NCI-H1436 (cell line): ENCODE measurements at regions not wholly inside any gene's neighbourhood (a gene's known extent, or its start where the extent isn't known, plus 50 kb on each side); places are given as distances from the start of the nearest gene placed in this dataset.

Experiments used
- DNase-seq: peaks from one replicate; lab custom pipeline; 2025; lab: John Stamatoyannopoulos, UW

DNA sequence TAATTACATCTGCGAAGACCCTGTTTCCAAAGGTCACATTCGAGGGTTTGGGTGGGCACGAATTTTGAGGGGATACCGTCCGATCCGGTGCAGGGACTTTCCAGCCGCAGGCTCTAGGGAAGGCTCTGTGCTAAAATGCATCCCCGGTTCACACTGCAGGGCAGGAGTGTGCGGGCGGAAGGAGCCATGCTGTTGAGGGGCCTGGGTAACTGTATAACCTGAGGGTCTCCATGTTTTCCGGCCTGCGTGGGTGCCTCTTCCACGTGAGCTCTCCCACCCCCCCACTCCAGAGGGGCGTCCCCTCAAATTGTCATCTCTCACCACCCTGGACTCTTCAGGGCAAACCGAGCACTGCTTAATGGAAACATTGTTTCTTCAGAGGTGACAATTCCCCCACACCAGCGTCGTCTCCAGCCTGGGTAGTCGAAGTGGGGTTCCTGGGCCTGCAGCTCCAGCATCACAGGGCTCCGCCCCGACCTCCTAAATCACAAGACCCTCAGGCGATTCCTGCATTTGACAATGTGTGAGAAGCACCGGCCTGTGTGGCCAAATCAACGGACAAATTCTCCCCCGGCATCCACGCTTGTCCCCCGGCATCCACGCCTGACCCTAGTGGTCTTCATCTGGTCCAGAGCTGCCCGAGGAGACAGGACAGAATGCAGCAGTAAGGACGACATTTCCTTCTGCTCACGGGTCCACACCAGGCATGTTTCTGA lies 51.2 kb downstream of the FOXL3 start:
- DNase-seq: no peak

DNA sequence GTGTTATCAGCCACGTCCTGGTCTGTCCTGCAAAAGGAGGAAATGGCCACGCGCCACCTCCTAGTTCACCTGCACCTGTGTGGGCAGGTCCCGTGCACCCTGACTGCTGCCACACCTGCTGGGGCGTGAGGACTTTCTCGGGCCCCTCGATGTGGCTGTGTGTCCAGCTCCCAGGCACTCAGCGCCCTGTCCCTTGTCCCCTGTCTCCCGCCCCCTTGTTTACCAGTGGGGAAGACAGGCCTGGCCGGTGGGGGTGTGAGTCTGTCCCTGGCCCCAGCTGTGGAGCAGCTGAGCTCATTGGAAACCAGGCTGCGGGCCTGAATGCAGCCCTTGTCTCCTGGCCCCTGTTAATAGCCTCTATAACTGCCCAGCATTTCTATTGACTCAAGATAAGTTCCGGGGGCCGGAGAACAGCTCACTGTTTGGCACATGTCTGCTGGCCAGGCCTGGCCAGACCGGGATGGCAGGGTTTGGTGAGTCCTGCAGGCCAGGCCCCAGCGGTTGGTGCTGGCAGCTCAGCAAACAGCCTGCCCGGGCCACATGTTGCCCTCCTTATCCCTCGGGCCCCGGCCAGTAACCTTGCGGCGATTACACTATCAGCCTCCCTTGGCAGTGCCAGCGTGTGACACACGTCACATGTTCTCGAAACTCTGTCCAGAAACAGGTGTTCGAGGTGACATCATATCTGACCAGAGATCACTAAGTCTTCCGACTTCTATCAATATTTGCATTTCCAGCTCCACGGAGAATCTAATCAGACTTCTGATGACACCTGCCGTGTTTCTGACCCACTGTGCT lies 52.1 kb downstream of the FOXL3 start:
- DNase-seq: no peak

DNA sequence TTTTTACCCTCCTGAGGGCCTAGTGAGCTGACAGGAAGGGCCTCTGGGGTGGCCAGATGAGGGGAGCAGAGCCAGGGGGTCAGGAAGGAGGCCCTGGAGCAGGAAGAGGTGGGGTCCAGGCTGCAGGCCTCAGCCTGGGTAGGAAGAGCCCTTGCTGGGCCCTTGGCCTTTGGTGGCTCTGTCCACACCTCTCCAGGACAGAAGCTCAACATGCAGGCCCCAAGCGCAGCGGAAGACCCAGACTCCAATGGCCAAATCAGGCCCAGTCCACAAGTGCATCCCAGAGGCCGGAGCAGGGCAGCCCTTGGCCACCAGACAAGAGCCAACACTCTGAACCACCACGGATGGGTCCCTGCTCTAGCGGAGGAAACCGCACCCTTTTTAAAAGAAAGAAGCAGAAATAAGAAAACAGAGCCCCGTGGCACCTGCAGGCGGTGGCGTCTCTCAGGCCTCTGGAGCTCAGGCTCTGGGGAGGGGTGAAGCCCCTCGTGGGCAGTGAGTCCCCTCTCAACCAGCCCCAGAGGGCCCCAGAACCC lies 52.8 kb downstream of the FOXL3 start:
- DNase-seq: no peak

DNA sequence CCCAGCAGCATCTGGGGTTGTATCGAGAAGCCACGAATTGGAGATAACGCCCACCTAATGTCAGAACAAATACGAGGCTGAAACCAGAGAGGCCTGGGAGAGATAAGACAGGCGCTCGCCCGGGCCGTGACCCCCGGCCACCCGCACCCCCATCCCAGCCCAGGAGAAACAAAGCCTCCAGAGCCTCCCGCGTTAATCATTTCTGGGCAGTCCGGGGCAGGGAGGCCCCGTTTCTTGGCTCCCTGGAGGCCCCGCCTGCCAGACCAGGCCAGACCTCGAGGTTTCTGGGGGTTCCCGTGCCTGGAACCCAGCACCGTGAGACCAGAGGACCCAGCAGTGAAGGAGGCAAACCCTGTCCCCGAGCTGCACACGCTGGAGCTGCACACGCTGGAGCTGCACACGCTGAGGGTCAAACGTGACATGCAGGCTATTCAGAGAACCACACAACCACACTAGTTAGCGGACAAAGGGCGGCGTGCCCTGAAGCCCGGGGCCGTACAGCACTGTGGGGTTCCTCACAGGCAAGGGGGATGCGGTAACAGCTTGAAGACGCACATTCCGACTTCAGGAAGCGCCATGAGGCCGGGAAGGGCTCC lies 53.4 kb downstream of the FOXL3 start:
- no peak for DNase-seq

DNA sequence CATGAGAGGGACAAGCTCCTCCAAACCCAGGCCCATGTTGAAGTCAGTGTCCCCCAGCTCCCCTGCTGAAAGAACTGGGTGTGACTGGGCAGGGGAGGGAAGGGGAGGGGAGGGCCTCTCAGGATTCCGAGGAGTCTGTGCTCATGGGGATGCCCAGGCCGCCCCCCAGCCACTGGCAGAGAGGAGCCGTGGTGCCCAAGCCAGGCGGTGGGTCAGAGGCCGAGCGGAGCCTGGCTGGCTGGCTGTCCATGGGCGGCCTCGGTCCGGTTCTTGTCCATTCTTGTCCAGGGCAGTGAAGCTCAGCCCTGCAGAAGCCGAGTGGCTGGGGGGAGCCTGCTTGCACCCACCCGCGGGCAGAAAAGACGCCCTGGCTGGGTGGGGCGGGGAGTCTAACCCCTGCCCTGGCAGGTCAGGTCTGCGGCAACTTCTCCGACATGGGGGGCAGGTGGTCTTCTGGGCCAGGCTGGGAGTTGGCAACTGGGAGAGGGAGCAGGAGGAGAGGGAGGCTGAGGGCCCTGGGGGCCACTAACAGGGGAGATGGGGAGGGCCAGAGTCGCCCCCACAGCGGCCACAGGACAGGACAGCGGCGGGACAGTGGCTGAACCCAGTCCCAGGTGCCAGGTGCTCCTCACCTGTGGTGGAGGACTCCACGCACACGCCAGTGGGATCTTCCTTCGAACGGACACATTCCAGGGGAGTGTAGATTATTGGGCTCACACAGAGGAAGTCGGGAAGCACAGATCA lies 54.1 kb downstream of the FOXL3 start:
- no peak for DNase-seq

DNA sequence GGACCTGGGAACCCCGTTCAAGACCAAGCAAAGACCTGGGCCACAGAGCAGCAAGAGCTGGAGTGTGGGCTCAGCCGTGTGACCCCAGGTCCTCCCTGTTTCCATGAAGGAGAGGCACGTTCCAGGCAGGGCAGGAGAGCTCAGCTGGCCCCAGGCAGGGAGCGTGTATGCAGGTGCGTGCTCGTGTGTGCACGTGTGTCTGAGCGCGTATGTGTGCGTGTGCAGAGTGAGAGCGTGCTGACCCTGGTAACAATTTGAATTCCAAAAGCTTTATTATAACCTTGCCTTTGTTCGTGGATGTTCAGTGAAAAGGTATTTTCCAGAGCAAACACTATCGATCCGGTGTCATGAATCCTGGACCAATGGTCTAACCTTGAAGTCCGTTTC lies 54.6 kb downstream of the FOXL3 start:
- DNase-seq: no peak

DNA sequence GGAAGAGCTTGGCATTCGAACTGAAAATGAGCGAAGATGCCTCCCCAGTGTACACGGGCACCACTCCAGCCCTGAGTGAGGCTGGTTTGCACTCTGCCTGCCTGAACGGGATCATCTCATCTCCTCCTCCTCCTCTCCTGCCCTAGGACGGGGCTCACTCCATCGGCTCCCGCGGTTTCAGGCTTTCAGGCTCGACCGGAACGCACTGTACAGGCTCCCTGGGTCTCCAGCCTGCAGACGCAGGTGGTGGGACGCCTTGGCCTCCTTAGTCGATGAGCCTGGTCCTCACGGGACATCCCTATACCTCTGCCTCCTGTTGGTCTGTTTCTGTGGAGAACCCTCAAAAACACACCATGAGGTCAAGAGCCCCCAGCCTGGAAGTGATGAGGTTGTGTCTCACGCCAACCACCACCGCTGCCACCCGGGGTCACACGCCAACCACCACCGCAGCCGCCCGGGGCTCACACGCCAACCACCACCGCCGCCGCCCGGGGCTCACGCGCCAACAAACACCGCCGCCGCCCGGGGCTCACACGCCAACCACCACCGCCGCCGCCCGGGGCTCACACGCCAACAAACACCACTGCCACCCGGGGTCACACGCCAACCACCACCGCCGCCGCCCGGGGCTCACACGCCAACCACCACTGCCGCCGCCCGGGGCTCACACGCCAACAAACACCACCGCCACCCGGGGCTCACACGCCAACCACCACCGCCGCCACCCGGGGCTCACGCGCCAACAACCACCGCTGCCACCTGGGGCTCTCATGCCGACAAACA lies 56.3 kb downstream of the FOXL3 start:
- DNase-seq: no peak

DNA sequence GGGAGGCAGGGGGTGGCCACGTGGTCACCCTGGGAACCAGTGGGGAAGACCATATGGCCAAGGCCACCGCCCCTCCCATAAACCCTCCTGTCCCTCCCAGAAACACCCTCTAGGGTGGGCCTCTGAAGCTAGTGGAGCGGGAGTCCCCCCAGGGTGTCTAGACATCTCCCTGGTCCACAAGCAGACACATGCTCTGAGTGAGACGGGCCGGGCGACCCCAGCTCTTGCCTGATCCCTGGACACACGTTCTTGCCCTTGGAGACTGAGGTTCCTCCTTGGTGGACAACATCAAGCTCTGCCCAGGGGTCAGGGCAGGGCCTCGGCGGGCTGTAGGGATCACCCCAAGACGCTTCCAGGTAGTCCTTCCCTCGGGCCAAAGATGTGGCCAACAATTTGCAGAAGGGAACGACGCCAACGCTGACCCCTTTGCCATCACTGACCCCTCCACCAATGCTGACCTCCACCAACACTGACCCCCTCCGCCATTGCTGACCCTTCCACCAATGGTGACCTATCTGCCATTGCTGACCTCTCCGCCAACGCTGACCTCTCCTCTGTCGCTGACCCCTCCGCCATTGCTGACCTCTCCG lies 57.1 kb downstream of the FOXL3 start:
- no peak for DNase-seq

DNA sequence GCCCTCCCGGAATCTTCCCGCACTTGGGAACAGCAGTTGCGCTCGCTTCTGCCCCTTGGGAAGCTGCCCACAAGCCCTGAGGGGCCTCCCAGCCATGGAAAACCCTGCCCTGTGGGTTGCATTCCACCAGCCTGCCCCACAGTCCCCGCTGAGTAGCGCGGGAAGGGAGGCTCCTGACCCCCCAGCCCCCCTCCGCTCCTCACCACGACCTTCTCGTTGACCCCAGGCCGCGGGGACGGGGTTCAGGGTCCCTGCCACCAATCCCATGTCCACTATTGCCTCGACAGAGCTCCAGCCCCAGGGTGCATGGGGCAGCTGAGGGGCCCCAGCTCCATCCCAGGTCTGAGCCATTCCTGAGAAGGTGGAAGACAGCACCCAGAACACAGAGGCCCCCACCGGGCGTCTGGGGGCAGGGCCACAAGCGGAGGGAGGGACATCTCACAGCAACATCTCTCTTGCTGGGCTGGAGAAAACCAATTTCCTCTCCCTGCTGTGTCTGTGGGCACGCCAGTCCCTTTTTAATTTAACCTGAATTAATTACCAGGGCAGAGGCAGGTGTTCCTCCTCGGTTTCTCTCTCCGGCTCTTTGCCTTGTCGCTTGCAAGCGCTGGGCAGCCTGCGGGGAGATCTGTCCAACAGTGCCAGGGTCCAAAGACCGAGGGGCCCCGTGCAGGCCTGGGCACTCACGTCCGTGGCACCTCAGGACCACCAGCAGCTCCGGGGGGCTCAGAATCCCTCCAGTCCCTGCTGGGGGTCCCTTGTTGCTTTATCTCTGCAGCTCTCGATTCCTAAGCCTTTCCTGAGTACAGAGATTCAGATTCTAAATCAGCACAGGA lies 57.9 kb downstream of the FOXL3 start:
- no peak for DNase-seq

DNA sequence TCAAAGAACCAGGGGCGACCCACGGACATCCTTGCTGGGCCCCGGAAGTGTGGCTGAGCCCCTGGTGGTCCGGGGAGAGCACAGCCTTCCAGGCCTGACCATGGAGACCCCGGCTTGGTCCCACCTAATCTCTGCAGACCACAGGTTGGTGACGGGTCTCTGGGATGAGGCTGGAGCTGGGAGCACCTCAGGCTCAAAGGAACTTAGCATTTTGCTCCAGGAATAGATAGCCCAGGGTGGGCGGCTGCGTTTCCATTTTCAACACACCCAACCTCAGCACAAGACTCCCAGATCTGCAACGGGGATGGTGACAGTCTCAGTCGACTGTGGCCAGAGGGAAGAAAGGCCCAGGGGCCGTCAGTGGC lies 58.5 kb downstream of the FOXL3 start:
- DNase-seq: no peak

DNA sequence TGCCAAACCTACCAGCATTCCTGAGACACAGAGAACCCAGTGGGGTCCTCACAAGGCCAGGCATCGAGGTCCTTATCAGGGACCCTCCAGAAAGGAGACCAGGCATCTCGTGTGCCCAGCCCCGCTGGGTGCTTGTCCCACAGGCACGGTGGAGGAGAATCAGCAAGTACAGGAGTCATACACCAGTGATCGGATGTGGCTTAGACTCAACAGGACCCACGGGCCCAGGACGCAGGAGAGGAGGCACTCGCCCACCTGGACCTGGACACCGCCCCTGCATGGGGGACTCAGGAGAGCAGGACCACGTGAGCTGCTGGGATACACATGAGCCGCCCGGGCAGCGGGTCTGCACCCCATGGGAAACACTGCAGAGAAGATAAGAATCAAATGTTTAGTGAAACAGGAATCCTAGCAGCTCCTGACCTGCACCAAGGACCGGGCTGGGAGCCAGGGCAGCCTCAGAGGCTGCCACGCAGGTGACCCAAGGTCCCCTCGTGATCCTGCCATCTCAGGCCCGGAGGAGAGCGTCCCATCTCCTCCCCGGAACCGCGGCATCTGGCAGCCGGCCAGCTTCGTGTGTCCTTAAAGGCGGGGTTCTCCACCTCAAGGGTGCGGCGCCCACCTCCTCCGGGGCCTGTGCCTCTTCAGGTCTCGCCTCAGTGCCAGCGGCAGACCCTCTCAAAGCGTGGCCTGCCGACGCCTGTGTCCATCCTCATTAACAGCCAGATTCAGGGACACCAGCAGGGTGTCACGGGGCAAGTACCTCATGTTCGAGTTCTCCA lies 59.2 kb downstream of the FOXL3 start:
- DNase-seq: no peak

DNA sequence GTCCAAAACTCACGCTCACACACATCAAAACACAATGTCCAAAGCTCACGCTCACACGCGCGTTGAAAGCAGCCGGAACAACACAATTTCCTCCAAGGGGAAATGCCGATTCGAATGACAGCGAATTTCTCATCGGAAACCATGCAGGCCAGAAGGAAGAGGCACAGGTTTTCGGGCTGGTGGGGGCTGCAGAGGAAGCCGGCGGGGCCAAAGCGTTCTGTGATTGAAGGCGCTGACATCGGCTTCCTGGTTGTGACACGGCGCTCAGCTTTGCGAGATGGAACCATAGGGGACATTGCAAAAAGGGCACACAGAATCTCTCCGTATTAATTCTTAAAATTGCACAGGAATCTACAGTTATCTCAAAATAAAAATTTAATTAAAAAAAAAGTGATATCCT lies 61.3 kb downstream of the FOXL3 start:
- DNase-seq: no peak

DNA sequence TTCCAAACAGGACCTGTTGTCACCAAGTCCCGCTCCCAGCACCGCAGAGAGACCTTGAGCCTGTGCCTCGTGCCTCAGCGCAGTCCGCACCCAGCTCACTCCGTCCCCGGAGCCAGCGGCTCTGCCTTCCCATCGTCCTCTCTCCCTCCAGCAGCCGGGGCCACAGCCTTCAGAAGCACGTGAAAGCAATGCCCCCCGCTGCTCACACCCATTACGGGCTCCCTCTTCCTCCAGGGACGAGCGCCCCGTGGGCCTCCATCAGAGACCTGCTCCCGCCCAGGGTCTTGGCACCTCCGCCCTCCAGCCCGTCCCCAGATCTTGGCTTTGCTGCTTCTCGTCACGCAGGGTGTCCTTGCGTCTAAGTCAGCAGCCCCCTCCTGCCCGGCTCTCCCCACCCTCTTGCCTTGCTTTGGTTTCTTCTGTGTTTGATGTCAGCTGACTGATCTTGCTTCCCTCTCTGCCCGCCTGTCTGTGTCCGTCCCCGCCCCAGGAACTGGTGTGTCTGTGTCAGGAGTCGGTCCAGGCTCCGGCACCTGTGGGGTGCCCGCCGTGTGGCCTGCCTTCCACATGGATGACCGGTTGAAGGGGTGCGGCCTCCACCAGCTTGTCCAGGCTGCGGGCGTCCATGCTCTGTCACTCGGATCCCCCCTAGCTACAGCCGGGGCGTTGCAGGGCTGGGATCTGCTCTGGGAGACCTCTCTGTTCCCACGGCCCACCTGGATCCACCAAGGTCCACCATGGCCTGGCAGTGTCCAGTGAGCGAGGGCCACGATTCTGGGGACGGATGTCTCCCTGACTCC lies 61.9 kb downstream of the FOXL3 start:
- DNase-seq: no peak

DNA sequence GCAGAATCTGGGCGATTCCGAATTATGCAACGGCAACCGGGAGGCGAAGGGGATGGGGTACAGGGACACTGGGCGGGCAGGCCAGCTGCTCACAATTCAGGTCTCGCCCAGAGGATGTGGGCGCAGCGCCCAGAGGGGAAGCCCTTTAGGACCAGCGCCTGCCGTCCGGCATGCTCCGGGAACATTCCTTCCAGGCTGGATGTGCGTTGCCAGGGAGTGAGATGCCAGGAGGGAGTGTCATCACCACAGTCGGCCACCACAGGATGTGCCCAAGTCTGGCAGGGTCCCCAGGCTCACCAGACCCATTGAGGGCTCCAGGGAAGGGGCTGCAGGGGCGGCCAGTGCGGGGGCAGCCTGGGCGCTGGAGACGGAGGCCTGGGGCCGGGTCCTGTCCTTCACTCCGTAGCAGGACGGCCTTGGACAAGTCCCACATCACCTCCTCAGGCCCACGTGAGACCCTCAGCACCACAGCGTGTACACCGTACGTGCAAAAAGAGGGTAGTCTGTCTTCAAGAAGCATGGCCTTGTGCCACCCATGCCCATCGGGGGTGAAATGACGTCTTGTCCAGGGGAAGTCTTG lies 63.9 kb downstream of the FOXL3 start:
- no peak for DNase-seq

DNA sequence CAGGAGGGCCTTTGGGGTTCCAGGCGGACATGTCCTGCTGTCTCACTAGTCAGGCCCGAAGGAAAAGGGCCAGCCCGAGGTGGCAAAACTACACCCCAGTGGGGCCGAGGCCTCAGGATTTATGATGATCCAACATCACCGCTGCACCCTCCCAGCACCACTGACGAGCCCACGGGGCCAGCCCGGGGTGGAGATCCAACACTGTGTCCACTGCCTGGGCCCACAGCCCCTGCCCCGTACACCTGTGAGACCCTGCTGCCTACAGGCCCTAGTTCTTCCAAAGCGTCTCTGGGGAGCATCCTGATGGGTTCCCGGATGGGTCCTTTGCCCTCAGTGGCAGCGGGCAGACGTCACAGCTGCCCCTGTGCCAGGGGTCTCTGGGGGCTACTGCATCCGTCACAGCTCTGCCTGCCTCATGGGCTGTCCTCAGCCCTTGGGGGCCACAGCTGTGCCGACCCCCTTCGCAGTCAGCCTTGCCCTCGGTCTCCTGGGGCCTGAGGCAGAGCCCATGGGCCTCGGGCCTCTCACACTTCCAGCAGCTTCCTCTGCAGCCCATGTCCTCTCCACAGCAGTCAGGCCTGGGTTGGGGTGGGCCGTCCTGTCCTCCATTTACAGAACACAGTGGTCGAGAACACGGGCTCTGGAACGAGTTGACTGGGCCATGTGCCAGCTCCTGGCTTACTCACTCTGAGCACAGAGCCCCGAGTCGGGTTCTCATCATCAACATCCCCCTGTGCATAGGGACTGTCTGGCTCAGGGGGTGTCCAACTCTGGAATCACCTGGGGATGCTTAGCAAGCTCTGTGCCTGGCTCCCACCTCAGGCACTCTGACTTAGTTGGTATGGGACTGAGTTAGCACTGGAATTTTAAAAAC lies 64.9 kb downstream of the FOXL3 start:
- DNase-seq: no peak

DNA sequence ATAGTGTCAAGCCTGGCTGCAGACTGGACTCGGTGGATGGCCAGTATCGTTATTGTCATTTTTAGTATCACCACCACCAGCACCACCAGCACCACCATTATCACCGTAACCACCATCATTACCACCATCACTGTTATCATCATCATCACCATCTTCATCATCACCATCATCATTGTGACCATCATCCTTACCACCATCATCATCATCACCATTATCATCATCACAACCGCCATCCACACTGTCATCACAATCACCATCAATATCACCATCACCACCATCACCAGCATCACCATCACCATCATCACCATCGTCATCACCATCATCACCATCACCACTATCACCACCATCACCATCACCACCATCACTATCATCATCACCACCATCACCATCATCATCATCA lies 65.6 kb downstream of the FOXL3 start:
- no peak for DNase-seq

DNA sequence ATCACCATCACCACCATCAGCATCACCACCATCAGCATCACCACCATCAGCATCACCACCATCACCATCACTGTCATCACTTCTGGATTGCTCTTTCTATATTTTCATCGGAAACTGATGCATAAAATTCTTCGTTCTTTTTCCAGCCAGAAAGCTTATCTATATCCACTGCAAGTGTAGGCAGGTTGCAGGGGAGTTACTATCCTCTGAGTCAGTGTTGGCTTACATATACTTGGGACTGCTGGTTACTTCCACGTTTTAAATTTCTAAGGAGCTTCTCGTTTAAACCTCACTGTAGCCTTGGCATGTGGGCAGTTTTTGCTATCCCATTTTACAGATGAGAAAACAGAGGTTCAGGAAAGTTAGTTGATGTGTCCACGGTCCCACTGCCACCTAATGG lies 66.1 kb downstream of the FOXL3 start:
- DNase-seq: no peak
